Activated CD8-positive, alpha-beta T cell treated with anti-CD3 and anti-CD28 coated beads for 36 hours (primary cell): ENCODE measurements at regions not wholly inside any gene's neighbourhood (a gene's known extent, or its start where the extent isn't known, plus 50 kb on each side); places are given as distances from the start of the nearest gene placed in this dataset.

Experiments used
- ATAC-seq: fragments of 200-7000 bp; cut with Tn5 transposase; one replicate; pipeline ENCODE4 v1.10.0; 2021; ENCODE audit warnings: mild to moderate bottlenecking, moderate library complexity
- CTCF ChIA-PET: fragments of 350-600 bp; sonication (Branson Sonifier 250); formaldehyde crosslinking; loops from one replicate; lab custom pipeline; 2021; ENCODE audit warnings: antibody characterized with exemption; lab: Charles Lee
- POLR2A ChIA-PET: fragments of 350-600 bp; sonication (Branson Sonifier 250); formaldehyde crosslinking; loops from one replicate; lab custom pipeline; 2021; ENCODE audit warnings: antibody characterized with exemption; lab: Charles Lee
- DNase-seq: peaks from one replicate; pipeline ENCODE4 v3.0.0-alpha.2; 2020
- H3K27ac Mint-ChIP-seq: one replicate; pipeline ENCODE4 v1.8.0; 2021; ENCODE audit warnings: mild to moderate bottlenecking, mixed read lengths
- H3K27me3 Mint-ChIP-seq: one replicate; pipeline ENCODE4 v1.8.0; 2021; ENCODE audit warnings: mixed read lengths
- H3K36me3 Mint-ChIP-seq: one replicate; pipeline ENCODE4 v1.8.0; 2021; ENCODE audit warnings: low read depth, mixed read lengths
- H3K4me1 Mint-ChIP-seq: one replicate; pipeline ENCODE4 v1.8.0; 2021; ENCODE audit warnings: low read depth, mixed read lengths
- H3K4me3 Mint-ChIP-seq: one replicate; pipeline ENCODE4 v1.8.0; 2021; ENCODE audit warnings: mild to moderate bottlenecking, moderate library complexity, mixed read lengths
- H3K9me3 Mint-ChIP-seq: one replicate; pipeline ENCODE4 v1.8.0; 2021; ENCODE audit warnings: mixed read lengths
- CTCF ChIP-seq: fragments of 200-600 bp; IDR thresholded peaks from one replicate; pipeline ENCODE4 v1.8.0; 2022; ENCODE audit warnings: antibody characterized with exemption, mild to moderate bottlenecking
- intact Hi-C: fragments of 100-400 bp; cut with micrococcal nuclease; formaldehyde crosslinking; loops from one replicate; pipeline ENCODE4 v1.10.0; 2022

- no peak for DNase-seq
- TF ChIP-seq CTCF, result no peak
- CTCF ChIA-PET, result no interaction called here
- Mint-ChIP-seq H3K36me3 (no peaks in the 10 kb centered on the region), H3K27ac (no peak overlapping the region), H3K27me3 (no peaks in the 10 kb centered on the region), H3K4me1 (no peaks in the 10 kb centered on the region), H3K4me3 (no peak overlapping the region), H3K9me3 (no peaks in the 10 kb centered on the region)
- no peak for ATAC-seq
- intact Hi-C loops, result no loop called here
- POLR2A ChIA-PET, result no interaction called here
Measured at GRCh38 chr20:22491194-22491505, 93.2 kb downstream of the FOXA2 start.

DNA sequence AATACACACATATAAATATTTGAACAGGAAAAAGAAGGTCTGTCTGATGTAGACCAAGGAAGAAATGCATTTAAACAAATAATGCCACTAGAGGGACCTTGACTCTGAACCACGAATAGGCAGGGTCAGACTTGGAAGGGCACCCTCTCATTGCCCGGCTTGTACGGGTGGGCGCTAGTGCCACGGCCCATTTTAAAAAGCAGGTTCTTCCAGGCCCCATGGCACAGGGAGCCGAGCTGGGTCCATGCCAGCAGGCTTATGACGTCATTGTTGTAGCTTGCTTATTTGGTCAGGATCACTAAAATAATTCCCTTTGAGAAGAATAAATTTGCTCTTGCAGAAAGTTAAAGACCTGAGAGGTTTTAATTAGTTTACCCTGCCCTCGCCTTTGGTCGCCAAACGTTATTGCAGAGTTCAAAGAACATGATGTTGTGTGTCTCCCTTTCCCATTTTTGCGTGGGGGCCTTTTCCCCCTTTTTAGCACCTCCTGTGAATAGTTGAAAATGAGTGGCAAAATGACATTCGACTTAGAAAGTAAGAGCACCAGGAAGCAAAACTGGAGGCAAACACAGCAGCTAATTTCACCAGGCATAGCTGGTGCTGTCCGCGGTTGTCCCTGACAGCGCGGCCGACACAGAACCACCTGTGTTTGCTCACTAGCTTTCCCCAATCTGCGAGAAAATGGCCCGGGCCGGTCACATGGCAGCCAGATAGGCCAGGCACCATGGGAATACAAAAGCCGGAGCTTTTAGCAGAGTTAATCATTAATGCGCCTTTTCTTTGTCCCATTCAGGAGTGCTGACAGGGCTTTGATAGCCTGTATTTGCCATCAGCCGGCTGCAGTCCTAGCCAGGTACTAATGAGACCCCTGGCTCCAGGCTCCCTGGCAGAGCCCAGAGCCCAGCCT is 93.8 kb downstream of the FOXA2 start:
- no peak for ATAC-seq
- TF ChIP-seq CTCF, result no peak
- DNase-seq, result no peak
- no peak overlapping the region for H3K27ac Mint-ChIP-seq
- no peaks in the 10 kb centered on the region for H3K4me1 Mint-ChIP-seq
- H3K36me3 Mint-ChIP-seq, result no peaks in the 10 kb centered on the region
- H3K27me3 Mint-ChIP-seq, result no peaks in the 10 kb centered on the region
- no peaks in the 10 kb centered on the region for H3K9me3 Mint-ChIP-seq
- CTCF ChIA-PET, result no interaction called here
- no peak overlapping the region for H3K4me3 Mint-ChIP-seq
- POLR2A ChIA-PET, result no interaction called here
- intact Hi-C loops, result no loop called here

GRCh38 chr20:22489626-22490286 is 94.6 kb downstream of the FOXA2 start:
- ChIA-PET POLR2A (no interaction called here), CTCF (no interaction called here)
- H3K27me3 Mint-ChIP-seq, result no peaks in the 10 kb centered on the region
- TF ChIP-seq CTCF, result no peak
- DNase-seq (no peak), ATAC-seq (no peak)
- no peak overlapping the region for H3K27ac Mint-ChIP-seq
- H3K4me3 Mint-ChIP-seq, result no peak overlapping the region
- no peaks in the 10 kb centered on the region for H3K4me1 Mint-ChIP-seq
- intact Hi-C loops, result no loop called here
- no peaks in the 10 kb centered on the region for H3K9me3 Mint-ChIP-seq
- no peaks in the 10 kb centered on the region for H3K36me3 Mint-ChIP-seq

DNA sequence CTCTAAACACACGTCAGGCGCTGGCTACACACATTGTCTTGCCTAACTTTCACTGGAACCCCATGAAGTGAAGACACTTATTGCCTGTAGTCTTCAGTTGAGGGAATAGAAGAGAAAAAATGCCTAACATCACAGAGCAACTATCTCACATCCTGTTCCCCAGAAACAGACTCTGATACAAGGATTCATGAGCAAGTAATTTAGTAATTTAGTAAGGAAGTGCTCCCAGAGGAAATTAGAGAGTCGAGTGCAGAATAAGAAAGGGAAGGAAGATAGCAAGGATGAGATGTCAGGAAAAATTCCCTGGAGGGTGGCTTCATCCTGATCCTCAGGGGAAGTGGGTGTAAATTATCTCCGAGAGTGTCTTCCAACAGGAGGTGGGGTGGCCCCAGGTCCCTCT is 104.0 kb downstream of the FOXA2 start:
- H3K27ac Mint-ChIP-seq, result no peak overlapping the region
- intact Hi-C loops, result no loop called here
- no peak for TF ChIP-seq CTCF
- peaks cover 5% of the 10 kb centered on the region for H3K9me3 Mint-ChIP-seq
- no peak overlapping the region for H3K4me3 Mint-ChIP-seq
- DNase-seq, result no peak
- H3K4me1 Mint-ChIP-seq, result no peaks in the 10 kb centered on the region
- no peaks in the 10 kb centered on the region for H3K36me3 Mint-ChIP-seq
- ChIA-PET POLR2A (no interaction called here), CTCF (no interaction called here)
- ATAC-seq, result no peak
- no peaks in the 10 kb centered on the region for H3K27me3 Mint-ChIP-seq

GRCh38 chr20:22475662-22476061 is 108.7 kb downstream of the FOXA2 start:
- peaks cover 12% of the 10 kb centered on the region for H3K9me3 Mint-ChIP-seq
- ATAC-seq (no peak), DNase-seq (no peak)
- no peaks in the 10 kb centered on the region for H3K27me3 Mint-ChIP-seq
- H3K36me3 Mint-ChIP-seq, result no peaks in the 10 kb centered on the region
- no peak for TF ChIP-seq CTCF
- ChIA-PET CTCF (no interaction called here), POLR2A (no interaction called here)
- no peaks in the 10 kb centered on the region for H3K4me1 Mint-ChIP-seq
- intact Hi-C loops, result no loop called here
- H3K4me3 Mint-ChIP-seq, result no peak overlapping the region
- no peak overlapping the region for H3K27ac Mint-ChIP-seq
